Ascending aorta (tissue), 2 donors: ENCODE measurements at regions not wholly inside any gene's neighbourhood (a gene's known extent, or its start where the extent isn't known, plus 50 kb on each side); places are given as distances from the start of the nearest gene placed in this dataset.

Experiments used
- DNase-seq, 2 donors: peaks; one replicate each; pipeline ENCODE4 v3.0.0-alpha.2; 2019; ENCODE audit warnings: low spot score in 2 of 2
- H3K27ac ChIP-seq, 2 donors: fragments of 200-600 bp; sonication (generic); one replicate each; pipeline ENCODE4 v1.5.1; 2016 to 2017; ENCODE audit warnings: mild to moderate bottlenecking in 1 of 2
- H3K27me3 ChIP-seq: fragments of 200-600 bp; sonication (generic); one replicate; pipeline ENCODE4 v1.5.1; 2017
- H3K36me3 ChIP-seq, 2 donors: fragments of 200-600 bp; sonication (generic); one replicate each; pipeline ENCODE4 v1.5.1; 2016
- H3K4me1 ChIP-seq, 2 donors: fragments of 200-600 bp; sonication (generic); one replicate each; pipeline ENCODE4 v1.5.1; 2016 to 2017; ENCODE audit warnings: mild to moderate bottlenecking in 1 of 2
- H3K4me3 ChIP-seq, 2 donors: fragments of 200-600 bp; sonication (generic); one replicate each; pipeline ENCODE4 v1.5.1; 2016 to 2017; ENCODE audit warnings: mild to moderate bottlenecking in 1 of 2
- H3K9me3 ChIP-seq, 2 donors: fragments of 200-600 bp; sonication (generic); one replicate each; pipeline ENCODE4 v1.5.1; 2016
- intact Hi-C: fragments of 100-400 bp; cut with DNase I; formaldehyde crosslinking; loops from one replicate; pipeline ENCODE4 v1.15.1; 2023
- TF ChIP-seq, protein P1 (sequence below), 3 experiments: fragments of 200-600 bp in 2 of 3; fragments of 450-650 bp in 1 of 3; sonication (generic) in 2 of 3; IDR thresholded peaks; one replicate each; pipeline ENCODE4 v1.5.1; 2016 to 2019; ENCODE audit warnings: antibody characterized with exemption in 3 of 3, mild to moderate bottlenecking in 1 of 3, moderate library complexity in 1 of 3

DNA sequence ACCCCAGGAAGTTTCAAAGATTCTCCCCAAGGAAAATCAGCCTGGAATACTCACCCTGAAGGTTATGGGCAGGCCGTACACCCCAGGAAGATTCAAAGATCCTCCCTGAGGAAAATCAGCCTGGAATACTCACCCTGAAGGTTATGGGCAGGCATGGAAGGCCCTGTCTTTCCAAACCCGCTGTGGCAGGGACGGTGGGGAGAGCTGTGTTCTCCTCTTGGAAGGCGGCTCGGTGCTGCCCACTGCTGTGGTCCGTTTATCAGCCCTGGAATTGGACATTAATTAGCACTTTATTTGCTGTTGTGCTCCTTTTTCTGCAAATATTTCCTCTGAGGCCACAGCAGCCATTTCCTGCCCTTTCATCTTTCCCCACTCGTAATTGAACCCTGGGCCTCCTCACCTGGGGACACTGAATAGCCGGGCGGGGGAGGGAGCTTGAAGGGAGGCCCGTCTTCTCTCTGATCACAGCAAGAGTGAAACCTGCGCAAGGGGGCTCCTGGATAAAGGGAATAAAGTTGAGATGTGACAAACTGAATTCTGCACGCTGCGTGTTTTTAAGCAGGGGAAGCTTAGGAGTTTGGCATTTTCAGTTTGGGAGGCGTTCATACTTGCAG is 308.7 kb upstream of the SALL3 start:
- Histone ChIP-seq H3K27ac (no peak overlapping the region), H3K27me3 (no peaks in the 10 kb centered on the region), H3K9me3 (no peaks in the 10 kb centered on the region), H3K4me3 (no peak overlapping the region), H3K4me1 (no peaks in the 10 kb centered on the region), H3K36me3 (no peaks in the 10 kb centered on the region)
- TF ChIP-seq, protein P1, sequence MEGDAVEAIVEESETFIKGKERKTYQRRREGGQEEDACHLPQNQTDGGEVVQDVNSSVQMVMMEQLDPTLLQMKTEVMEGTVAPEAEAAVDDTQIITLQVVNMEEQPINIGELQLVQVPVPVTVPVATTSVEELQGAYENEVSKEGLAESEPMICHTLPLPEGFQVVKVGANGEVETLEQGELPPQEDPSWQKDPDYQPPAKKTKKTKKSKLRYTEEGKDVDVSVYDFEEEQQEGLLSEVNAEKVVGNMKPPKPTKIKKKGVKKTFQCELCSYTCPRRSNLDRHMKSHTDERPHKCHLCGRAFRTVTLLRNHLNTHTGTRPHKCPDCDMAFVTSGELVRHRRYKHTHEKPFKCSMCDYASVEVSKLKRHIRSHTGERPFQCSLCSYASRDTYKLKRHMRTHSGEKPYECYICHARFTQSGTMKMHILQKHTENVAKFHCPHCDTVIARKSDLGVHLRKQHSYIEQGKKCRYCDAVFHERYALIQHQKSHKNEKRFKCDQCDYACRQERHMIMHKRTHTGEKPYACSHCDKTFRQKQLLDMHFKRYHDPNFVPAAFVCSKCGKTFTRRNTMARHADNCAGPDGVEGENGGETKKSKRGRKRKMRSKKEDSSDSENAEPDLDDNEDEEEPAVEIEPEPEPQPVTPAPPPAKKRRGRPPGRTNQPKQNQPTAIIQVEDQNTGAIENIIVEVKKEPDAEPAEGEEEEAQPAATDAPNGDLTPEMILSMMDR (IDR thresholded peaks at IDR 0.05): no peak
- DNase-seq: no peak
- intact Hi-C loops: no loop called here

DNA sequence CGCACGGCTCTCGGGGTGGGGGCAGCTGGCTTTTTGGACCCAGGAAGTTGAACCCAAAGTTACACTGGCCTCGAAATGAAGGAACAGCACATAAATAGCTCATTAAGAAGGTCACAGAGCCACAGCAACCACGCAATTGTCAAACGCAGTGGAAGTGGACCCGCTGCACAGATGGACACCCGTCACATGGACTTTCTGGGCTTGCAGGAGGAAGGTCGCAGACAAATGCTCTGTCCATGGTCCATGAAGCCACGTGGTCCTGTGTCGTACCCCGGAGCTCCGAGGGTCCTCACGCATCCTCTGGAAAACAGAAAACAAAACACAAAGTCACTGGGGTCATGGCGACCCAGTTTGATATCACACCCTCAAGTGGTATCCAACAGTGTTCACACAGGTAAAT is 308.1 kb upstream of the SALL3 start:
- Histone ChIP-seq H3K9me3 (no peaks in the 10 kb centered on the region), H3K27ac (no peak overlapping the region), H3K27me3 (no peaks in the 10 kb centered on the region), H3K4me1 (no peaks in the 10 kb centered on the region), H3K4me3 (no peak overlapping the region), H3K36me3 (no peaks in the 10 kb centered on the region)
- DNase-seq: no peak
- intact Hi-C loops: no loop called here
- TF ChIP-seq, protein P1 (IDR thresholded peaks at IDR 0.05): no peak

DNA sequence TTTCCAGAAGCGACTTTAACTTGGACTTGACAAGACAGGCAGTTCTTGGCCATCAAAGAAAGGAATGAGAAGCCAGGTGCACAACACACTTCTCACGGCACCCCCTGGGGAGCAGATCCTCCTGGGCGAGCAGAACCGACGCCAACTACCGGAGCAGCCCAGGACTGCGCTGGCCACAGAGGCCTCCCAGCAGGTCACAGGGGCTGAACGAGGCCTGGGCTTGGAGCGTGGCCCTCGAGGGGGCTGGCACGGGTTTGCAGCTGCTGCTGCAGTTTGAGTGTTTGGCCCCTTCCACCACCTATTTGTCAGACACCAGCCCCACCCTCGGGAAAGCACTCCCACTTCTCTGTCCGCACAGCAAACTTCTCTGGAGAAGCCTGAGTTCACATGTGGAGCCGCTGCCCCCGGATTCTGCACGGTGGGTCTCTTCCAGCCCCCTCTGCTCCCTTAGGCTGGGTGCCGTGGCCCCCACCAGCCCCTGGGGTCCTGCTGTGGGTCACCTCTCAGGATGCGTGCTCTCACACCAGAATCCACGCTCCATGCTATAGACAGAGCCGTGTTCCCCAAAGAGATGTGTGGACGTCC is 306.7 kb upstream of the SALL3 start:
- Histone ChIP-seq H3K27me3 (no peaks in the 10 kb centered on the region), H3K9me3 (no peaks in the 10 kb centered on the region), H3K36me3 (no peaks in the 10 kb centered on the region), H3K4me1 (no peaks in the 10 kb centered on the region), H3K27ac (no peak overlapping the region), H3K4me3 (no peak overlapping the region)
- TF ChIP-seq, protein P1 (IDR thresholded peaks at IDR 0.05): no peak
- DNase-seq: no peak
- intact Hi-C loops: no loop called here

DNA sequence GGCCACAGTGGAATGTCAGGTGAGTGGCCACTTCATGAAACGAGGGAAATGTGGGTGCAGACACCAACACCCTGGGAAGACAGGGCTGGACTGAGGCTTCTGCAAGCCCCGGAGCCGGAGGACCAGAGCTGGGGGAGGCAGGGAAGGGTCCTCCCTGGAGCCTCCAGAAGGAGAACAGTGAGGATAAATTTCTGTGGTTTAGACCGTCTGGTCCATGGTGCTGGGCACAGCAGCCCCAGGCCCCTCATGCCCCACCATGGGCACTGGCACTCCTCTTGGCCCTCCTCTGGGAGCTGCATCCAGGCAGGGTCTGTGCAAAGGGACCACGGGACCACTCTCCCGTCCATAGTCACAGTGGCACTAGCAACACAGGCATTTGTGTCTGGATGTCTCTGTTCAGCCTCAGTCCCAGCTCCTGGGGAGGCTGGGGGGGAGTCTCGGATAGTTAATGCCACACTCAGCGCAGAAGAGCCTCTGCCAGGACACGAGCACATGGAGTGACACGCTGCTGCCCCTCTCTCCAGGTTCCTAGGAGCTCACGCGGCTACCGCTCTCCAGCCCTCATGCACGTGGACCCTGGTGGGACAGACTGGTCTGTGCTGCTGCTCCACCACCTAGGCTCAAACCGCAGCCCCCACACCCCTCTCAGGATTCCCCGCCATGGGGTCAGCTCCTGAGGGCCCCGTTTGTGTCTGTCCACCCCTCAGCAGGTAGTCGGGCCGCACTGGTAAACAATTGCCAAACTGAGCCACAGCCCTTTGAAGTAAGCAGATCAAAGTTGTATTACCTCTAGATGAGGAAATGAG is 305.9 kb upstream of the SALL3 start:
- no peaks in the 10 kb centered on the region for H3K27me3 ChIP-seq
- H3K9me3 ChIP-seq: no peaks in the 10 kb centered on the region
- TF ChIP-seq, protein P1 (IDR thresholded peaks at IDR 0.05): no peak
- no peak overlapping the region for H3K4me3 ChIP-seq
- H3K36me3 ChIP-seq: no peaks in the 10 kb centered on the region
- no peak overlapping the region for H3K27ac ChIP-seq
- H3K4me1 ChIP-seq: no peaks in the 10 kb centered on the region
- DNase-seq: no peak
- intact Hi-C loops: no loop called here

DNA sequence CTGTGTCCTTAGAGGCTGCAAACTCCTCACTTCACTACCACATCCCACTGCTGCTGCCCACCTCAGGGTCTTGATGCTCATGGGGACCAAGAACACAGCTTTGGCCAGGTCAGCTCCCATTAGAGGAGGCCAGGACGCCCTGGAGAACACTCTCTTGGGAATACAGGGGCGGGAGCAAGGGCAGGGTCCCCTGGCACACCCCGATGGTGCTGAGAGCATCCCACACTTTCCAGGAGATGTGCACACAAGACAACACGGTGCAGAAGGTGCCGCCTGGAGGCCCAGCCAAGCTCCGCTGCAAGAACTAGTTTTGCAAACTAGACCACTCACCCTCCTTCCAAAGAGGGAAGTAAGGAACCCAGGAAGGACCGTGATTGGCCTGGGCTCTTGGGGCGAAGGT is 304.4 kb upstream of the SALL3 start:
- no peak overlapping the region for H3K4me3 ChIP-seq
- DNase-seq: no peak
- no peaks in the 10 kb centered on the region for H3K36me3 ChIP-seq
- H3K4me1 ChIP-seq: no peaks in the 10 kb centered on the region
- H3K27ac ChIP-seq: no peak overlapping the region
- H3K9me3 ChIP-seq: no peaks in the 10 kb centered on the region
- TF ChIP-seq, protein P1 (IDR thresholded peaks at IDR 0.05): no peak
- intact Hi-C loops: no loop called here
- no peaks in the 10 kb centered on the region for H3K27me3 ChIP-seq
